SU-DHL-6 (cell line): ENCODE measurements at regions not wholly inside any gene's neighbourhood (a gene's known extent, or its start where the extent isn't known, plus 50 kb on each side); places are given as distances from the start of the nearest gene placed in this dataset.

ENCODE experiments used
- EZH2phosphoT487 ChIP-seq: fragments of 200-600 bp; sonication (generic), shearing (Covaris generic); conservative IDR thresholded peaks from 2 replicates; pipeline ENCODE4 v1.6.1; 2018; ENCODE audit warnings: mild to moderate bottlenecking, antibody characterized with exemption, low read length, moderate library complexity, mixed read lengths
- TF ChIP-seq, protein P1 (sequence below): fragments of 200-600 bp; sonication (generic); IDR thresholded peaks from one replicate; pipeline ENCODE4 v1.5.1; 2017; ENCODE audit warnings: antibody characterized with exemption, mild to moderate bottlenecking, low read length, moderate library complexity; ENCODE audit not compliant: insufficient read depth, poor library complexity, severe bottlenecking

- TF ChIP-seq, protein P1, sequence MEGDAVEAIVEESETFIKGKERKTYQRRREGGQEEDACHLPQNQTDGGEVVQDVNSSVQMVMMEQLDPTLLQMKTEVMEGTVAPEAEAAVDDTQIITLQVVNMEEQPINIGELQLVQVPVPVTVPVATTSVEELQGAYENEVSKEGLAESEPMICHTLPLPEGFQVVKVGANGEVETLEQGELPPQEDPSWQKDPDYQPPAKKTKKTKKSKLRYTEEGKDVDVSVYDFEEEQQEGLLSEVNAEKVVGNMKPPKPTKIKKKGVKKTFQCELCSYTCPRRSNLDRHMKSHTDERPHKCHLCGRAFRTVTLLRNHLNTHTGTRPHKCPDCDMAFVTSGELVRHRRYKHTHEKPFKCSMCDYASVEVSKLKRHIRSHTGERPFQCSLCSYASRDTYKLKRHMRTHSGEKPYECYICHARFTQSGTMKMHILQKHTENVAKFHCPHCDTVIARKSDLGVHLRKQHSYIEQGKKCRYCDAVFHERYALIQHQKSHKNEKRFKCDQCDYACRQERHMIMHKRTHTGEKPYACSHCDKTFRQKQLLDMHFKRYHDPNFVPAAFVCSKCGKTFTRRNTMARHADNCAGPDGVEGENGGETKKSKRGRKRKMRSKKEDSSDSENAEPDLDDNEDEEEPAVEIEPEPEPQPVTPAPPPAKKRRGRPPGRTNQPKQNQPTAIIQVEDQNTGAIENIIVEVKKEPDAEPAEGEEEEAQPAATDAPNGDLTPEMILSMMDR, result no peak
- no peak for TF ChIP-seq EZH2phosphoT487
These were observed 177.3 kb upstream of the ARRDC4 start for GRCh38 chr15:97783240-97783639.
